HFFc6 (cell line): ENCODE measurements at regions not wholly inside any gene's neighbourhood (a gene's known extent, or its start where the extent isn't known, plus 50 kb on each side); places are given as distances from the start of the nearest gene placed in this dataset.

ENCODE experiments used
- DNase-seq: peaks from one replicate; pipeline ENCODE4 v3.0.0-alpha.2; 2018
- H3K27ac Mint-ChIP-seq: 2 replicates; pipeline ENCODE4 v1.8.0; 2020; ENCODE audit warnings: mild to moderate bottlenecking, mixed read lengths
- H3K27me3 Mint-ChIP-seq: 2 replicates; pipeline ENCODE4 v1.8.0; 2021; ENCODE audit warnings: mild to moderate bottlenecking, moderate library complexity, mixed read lengths; ENCODE audit not compliant: insufficient read depth
- H3K36me3 Mint-ChIP-seq: 2 replicates; pipeline ENCODE4 v1.8.0; 2021; ENCODE audit warnings: low read depth, mixed read lengths
- H3K4me1 Mint-ChIP-seq: 2 replicates; pipeline ENCODE4 v1.8.0; 2020; ENCODE audit warnings: low read depth, mixed read lengths
- H3K4me3 Mint-ChIP-seq: 2 replicates; pipeline ENCODE4 v1.8.0; 2020; ENCODE audit warnings: mild to moderate bottlenecking, moderate library complexity, mixed read lengths
- H3K9me3 Mint-ChIP-seq: 2 replicates; pipeline ENCODE4 v1.8.0; 2020; ENCODE audit warnings: mild to moderate bottlenecking, mixed read lengths
- CTCF ChIP-seq: fragments of 200-600 bp; sonication (generic); IDR thresholded peaks from 2 replicates; pipeline ENCODE4 v1.5.0; 2021; ENCODE audit warnings: antibody characterized with exemption, mild to moderate bottlenecking

GRCh38 chr5:135189024-135189423 is 155.0 kb upstream of the PITX1 start:
- no peak for DNase-seq
- H3K27me3 Mint-ChIP-seq, result peaks cover 2% of the 10 kb centered on the region; the same call in 1 of the 2 replicates
- H3K9me3 Mint-ChIP-seq, result no peaks in the 10 kb centered on the region
- H3K27ac Mint-ChIP-seq, result no peak overlapping the region
- H3K36me3 Mint-ChIP-seq, result no peaks in the 10 kb centered on the region
- peaks cover 15% of the 10 kb centered on the region for H3K4me1 Mint-ChIP-seq
- TF ChIP-seq CTCF, result no peak
- H3K4me3 Mint-ChIP-seq, result no peak overlapping the region

- H3K4me1 Mint-ChIP-seq, result peaks cover 9% of the 10 kb centered on the region
- no peaks in the 10 kb centered on the region for H3K36me3 Mint-ChIP-seq
- no peak for DNase-seq
- H3K4me3 Mint-ChIP-seq, result no peak overlapping the region
- peaks cover 2% of the 10 kb centered on the region; the same call in 1 of the 2 replicates for H3K27me3 Mint-ChIP-seq
- H3K27ac Mint-ChIP-seq, result no peak overlapping the region
- H3K9me3 Mint-ChIP-seq, result no peaks in the 10 kb centered on the region
- no peak for TF ChIP-seq CTCF
These were observed 154.3 kb upstream of the PITX1 start for GRCh38 chr5:135188233-135188914.

- Mint-ChIP-seq H3K27ac (no peak overlapping the region), H3K27me3 (peaks cover 2% of the 10 kb centered on the region; the same call in 1 of the 2 replicates), H3K4me3 (no peak overlapping the region), H3K9me3 (no peaks in the 10 kb centered on the region), H3K36me3 (no peaks in the 10 kb centered on the region), H3K4me1 (no peaks in the 10 kb centered on the region; the same call in 1 of the 2 replicates)
- peak; percentile 10; the same call in 1 of the 2 replicates for TF ChIP-seq CTCF
- no peak for DNase-seq
These were observed 152.9 kb upstream of the PITX1 start for GRCh38 chr5:135186662-135187522.

- H3K4me3 Mint-ChIP-seq, result no peak overlapping the region
- DNase-seq, result peak; percentile 61
- no peaks in the 10 kb centered on the region for H3K36me3 Mint-ChIP-seq
- no peak for TF ChIP-seq CTCF
- peaks cover 1% of the 10 kb centered on the region; the same call in 1 of the 2 replicates for H3K27me3 Mint-ChIP-seq
- H3K9me3 Mint-ChIP-seq, result no peaks in the 10 kb centered on the region
- no peaks in the 10 kb centered on the region for H3K4me1 Mint-ChIP-seq
- no peak overlapping the region for H3K27ac Mint-ChIP-seq
These were observed 151.5 kb upstream of the PITX1 start for GRCh38 chr5:135185481-135186065.

GRCh38 chr5:135184646-135185045 is 150.6 kb upstream of the PITX1 start:
- H3K27ac Mint-ChIP-seq, result no peak overlapping the region
- TF ChIP-seq CTCF, result no peak
- no peaks in the 10 kb centered on the region for H3K36me3 Mint-ChIP-seq
- DNase-seq, result no peak
- peaks cover 1% of the 10 kb centered on the region; the same call in 1 of the 2 replicates for H3K27me3 Mint-ChIP-seq
- no peaks in the 10 kb centered on the region for H3K4me1 Mint-ChIP-seq
- no peaks in the 10 kb centered on the region for H3K9me3 Mint-ChIP-seq
- no peak overlapping the region for H3K4me3 Mint-ChIP-seq
